ENCODE measurements at regions not wholly inside any gene's neighbourhood (a gene's known extent, or its start where the extent isn't known, plus 50 kb on each side); places are given as distances from the start of the nearest gene placed in this dataset.
"Not testable (repeated sequence)": the region's sequence is repeated elsewhere in the genome, so short reads cannot be mapped to it uniquely, and the experiment has no call there.

- Histone ChIP-seq H3K4me1 (no peaks in the 10 kb centered on the region), H3K4me3 (no peak overlapping the region), H3K36me3 (no peaks in the 10 kb centered on the region), H3K9me3 (no peaks in the 10 kb centered on the region), H3K27ac (no peak overlapping the region), H3K27me3 (no peaks in the 10 kb centered on the region)
- DNase-seq: no peak
- TF ChIP-seq CTCF (IDR thresholded peaks at IDR 0.05) (no peak), POLR2A (IDR thresholded peaks at IDR 0.05) (no peak), EP300 (IDR thresholded peaks at IDR 0.05) (no peak), POLR2AphosphoS5 (IDR thresholded peaks at IDR 0.05) (no peak)
- intact Hi-C loops (cut with DNase I; ENCODE audit: low total_unique reads): no loop called here
Measured at GRCh38 chr3:95235916-95236315, 1173.1 kb downstream of the NSUN3 start.

- H3K27me3 ChIP-seq: no peaks in the 10 kb centered on the region
- no peak overlapping the region for H3K4me3 ChIP-seq
- H3K4me1 ChIP-seq: no peaks in the 10 kb centered on the region
- WGBS, 5 donors: 33 to 47% (median 41%) methylated on average over 2 of the region's 2 CpGs
- intact Hi-C loops (cut with DNase I; ENCODE audit: low total_unique reads): no loop called here
- no peaks in the 10 kb centered on the region for H3K36me3 ChIP-seq
- no peak overlapping the region for H3K27ac ChIP-seq
- no peak for DNase-seq
- no peaks in the 10 kb centered on the region for H3K9me3 ChIP-seq
- TF ChIP-seq CTCF (IDR thresholded peaks at IDR 0.05) (no peak), EP300 (IDR thresholded peaks at IDR 0.05) (no peak), POLR2A (IDR thresholded peaks at IDR 0.05) (no peak), POLR2AphosphoS5 (IDR thresholded peaks at IDR 0.05) (no peak)
Measured at GRCh38 chr3:95237783-95238182, 1174.9 kb downstream of the NSUN3 start.

- TF ChIP-seq POLR2AphosphoS5 (IDR thresholded peaks at IDR 0.05) (no peak), POLR2A (IDR thresholded peaks at IDR 0.05) (no peak), EP300 (IDR thresholded peaks at IDR 0.05) (no peak), CTCF (IDR thresholded peaks at IDR 0.05) (no peak)
- H3K27me3 ChIP-seq: no peaks in the 10 kb centered on the region
- WGBS, 5 donors: 23 to 50% (median 46%) methylated on average over 2 of the region's 2 CpGs
Measured at GRCh38 chr3:95240395-95240794, 1177.5 kb downstream of the NSUN3 start.

GRCh38 chr3:95241256-95241655, 1178.4 kb downstream of the NSUN3 start:
- DNase-seq; intact Hi-C loops (cut with DNase I; ENCODE audit: low total_unique reads); H3K4me1 ChIP-seq; H3K36me3 ChIP-seq; H3K4me3 ChIP-seq; H3K27ac ChIP-seq; H3K9me3 ChIP-seq; H3K27me3 ChIP-seq: not testable (repeated sequence)
- 84 to 93% (median 88%) methylated on average over 9 of the region's 9 CpGs for WGBS, 5 donors

More at GRCh38 chr3:95240395-95240794, 1177.5 kb downstream of the NSUN3 start:
- DNase-seq: no peak
- no peaks in the 10 kb centered on the region for H3K36me3 ChIP-seq
- H3K4me3 ChIP-seq: no peak overlapping the region
- intact Hi-C loops (cut with DNase I; ENCODE audit: low total_unique reads): no loop called here
- H3K27ac ChIP-seq: no peak overlapping the region
- no peaks in the 10 kb centered on the region for H3K9me3 ChIP-seq
- no peaks in the 10 kb centered on the region for H3K4me1 ChIP-seq

GRCh38 chr3:95246413-95246812, 1183.6 kb downstream of the NSUN3 start:
- peaks cover 0 to 3% (median 0%) of the 10 kb centered on the region in 4 donors for H3K9me3 ChIP-seq

More at GRCh38 chr3:95246413-95246812, 1183.6 kb downstream of the NSUN3 start:
- H3K4me3 ChIP-seq: no peak overlapping the region
- DNase-seq: no peak
- H3K27ac ChIP-seq: no peak overlapping the region
- H3K4me1 ChIP-seq: no peaks in the 10 kb centered on the region
- H3K36me3 ChIP-seq: no peaks in the 10 kb centered on the region
- 78 to 85% (median 82%) methylated on average over 5 of the region's 5 CpGs for WGBS, 5 donors
- H3K27me3 ChIP-seq: no peaks in the 10 kb centered on the region
- TF ChIP-seq EP300 (IDR thresholded peaks at IDR 0.05) (no peak), POLR2AphosphoS5 (IDR thresholded peaks at IDR 0.05) (no peak), POLR2A (IDR thresholded peaks at IDR 0.05) (no peak), CTCF (IDR thresholded peaks at IDR 0.05) (no peak)
- intact Hi-C loops (cut with DNase I; ENCODE audit: low total_unique reads): no loop called here

Data from stomach (tissue), 8 donors.